Type B pancreatic cell (in vitro differentiated cells): ENCODE measurements at regions not wholly inside any gene's neighbourhood (a gene's known extent, or its start where the extent isn't known, plus 50 kb on each side); places are given as distances from the start of the nearest gene placed in this dataset.

Experiments
- DNase-seq: peaks from one replicate; pipeline ENCODE4 v3.0.0; 2021; ENCODE audit warnings: mixed read lengths; ENCODE audit not compliant: unreplicated experiment; ENCODE audit errors: extremely low spot score
- H3K27ac Mint-ChIP-seq: 2 replicates; pipeline ENCODE4 v1.8.0; 2021; ENCODE audit warnings: mild to moderate bottlenecking, mixed read lengths
- H3K27me3 Mint-ChIP-seq: 2 replicates; pipeline ENCODE4 v1.8.0; 2021; ENCODE audit warnings: mixed read lengths
- H3K36me3 Mint-ChIP-seq: 2 replicates; pipeline ENCODE4 v1.8.0; 2021; ENCODE audit warnings: mixed read lengths
- H3K4me1 Mint-ChIP-seq: one replicate; pipeline ENCODE4 v1.8.0; 2021; ENCODE audit warnings: mixed read lengths; ENCODE audit not compliant: unreplicated experiment
- H3K4me3 Mint-ChIP-seq: 2 replicates; pipeline ENCODE4 v1.8.0; 2021; ENCODE audit warnings: mild to moderate bottlenecking, mixed read lengths
- H3K9me3 Mint-ChIP-seq: 2 replicates; pipeline ENCODE4 v1.8.0; 2021; ENCODE audit warnings: mixed read lengths
- TF ChIP-seq, protein P1 (sequence below): fragments of 200-600 bp; sonication (generic); conservative IDR thresholded peaks from 2 replicates; pipeline ENCODE4 v1.5.0; 2021; ENCODE audit warnings: antibody characterized with exemption, mild to moderate bottlenecking

DNA sequence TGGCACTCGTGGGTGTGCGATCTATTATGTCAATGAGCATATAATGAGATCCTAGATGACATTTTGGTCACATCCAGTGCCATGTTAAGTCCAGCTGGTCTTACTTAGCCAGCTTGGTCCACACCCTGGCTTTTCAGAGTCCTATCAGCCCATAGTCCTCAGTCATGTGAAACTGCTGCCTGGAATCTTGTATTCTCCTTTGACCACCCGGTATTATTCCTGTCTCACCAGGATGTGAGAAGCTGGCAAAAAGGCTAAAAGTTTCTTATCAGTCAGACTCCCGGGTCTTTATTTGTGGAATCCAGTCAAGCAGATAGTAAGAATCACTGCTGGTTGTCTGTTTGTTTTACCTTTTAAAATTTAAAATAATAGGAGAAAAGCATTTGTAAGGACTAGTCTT, 705.6 kb upstream of the GHITM start:
- Mint-ChIP-seq H3K4me3 (no peak overlapping the region), H3K4me1 (no peaks in the 10 kb centered on the region), H3K36me3 (peaks cover 1% of the 10 kb centered on the region), H3K27ac (no peak overlapping the region), H3K9me3 (peaks cover 7% of the 10 kb centered on the region), H3K27me3 (peaks cover 2% of the 10 kb centered on the region)
- TF ChIP-seq, protein P1, sequence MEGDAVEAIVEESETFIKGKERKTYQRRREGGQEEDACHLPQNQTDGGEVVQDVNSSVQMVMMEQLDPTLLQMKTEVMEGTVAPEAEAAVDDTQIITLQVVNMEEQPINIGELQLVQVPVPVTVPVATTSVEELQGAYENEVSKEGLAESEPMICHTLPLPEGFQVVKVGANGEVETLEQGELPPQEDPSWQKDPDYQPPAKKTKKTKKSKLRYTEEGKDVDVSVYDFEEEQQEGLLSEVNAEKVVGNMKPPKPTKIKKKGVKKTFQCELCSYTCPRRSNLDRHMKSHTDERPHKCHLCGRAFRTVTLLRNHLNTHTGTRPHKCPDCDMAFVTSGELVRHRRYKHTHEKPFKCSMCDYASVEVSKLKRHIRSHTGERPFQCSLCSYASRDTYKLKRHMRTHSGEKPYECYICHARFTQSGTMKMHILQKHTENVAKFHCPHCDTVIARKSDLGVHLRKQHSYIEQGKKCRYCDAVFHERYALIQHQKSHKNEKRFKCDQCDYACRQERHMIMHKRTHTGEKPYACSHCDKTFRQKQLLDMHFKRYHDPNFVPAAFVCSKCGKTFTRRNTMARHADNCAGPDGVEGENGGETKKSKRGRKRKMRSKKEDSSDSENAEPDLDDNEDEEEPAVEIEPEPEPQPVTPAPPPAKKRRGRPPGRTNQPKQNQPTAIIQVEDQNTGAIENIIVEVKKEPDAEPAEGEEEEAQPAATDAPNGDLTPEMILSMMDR: no peak
- DNase-seq: no peak

DNA sequence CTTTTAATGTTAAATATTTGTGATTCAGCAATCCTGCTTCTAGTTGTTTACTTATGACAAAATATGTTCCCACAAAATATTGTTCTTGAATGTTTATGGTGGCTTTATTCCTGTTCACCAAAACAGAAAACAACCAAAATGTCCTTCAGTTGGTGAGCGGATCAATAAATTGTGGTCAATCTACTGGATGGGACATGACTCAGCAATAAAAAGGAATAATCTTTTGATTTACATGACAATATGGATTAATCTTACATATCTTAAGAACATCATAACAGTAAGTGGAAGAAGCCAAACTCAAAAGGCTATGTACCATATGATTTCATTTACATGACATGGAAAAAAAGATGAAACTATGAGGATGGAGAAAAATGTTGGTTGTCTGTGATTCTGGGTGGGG, 691.3 kb upstream of the GHITM start:
- no peak overlapping the region for H3K27ac Mint-ChIP-seq
- H3K9me3 Mint-ChIP-seq: no peaks in the 10 kb centered on the region
- TF ChIP-seq, protein P1: no peak
- H3K4me1 Mint-ChIP-seq: no peaks in the 10 kb centered on the region
- DNase-seq: no peak
- no peak overlapping the region for H3K4me3 Mint-ChIP-seq
- no peaks in the 10 kb centered on the region for H3K27me3 Mint-ChIP-seq
- no peaks in the 10 kb centered on the region for H3K36me3 Mint-ChIP-seq

DNA sequence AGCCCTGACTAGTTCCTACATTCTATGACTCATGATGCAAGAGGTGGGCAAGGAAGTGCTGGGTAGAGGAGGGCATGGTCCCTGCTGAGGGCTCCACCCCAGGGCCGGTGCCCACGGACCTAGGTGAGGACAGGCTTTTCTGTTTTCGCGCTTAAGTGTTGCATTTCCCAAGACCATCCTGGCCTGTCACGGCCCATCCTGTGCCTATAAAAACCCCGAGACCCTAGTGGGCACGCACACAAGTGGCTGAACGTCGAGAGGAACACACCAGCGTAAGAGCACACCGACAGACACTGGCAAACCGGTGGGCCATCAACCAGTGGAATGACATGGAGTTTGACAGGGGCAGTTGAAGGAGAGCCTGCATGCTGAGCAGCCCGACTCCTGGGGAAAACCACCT, 680.7 kb upstream of the GHITM start:
- TF ChIP-seq, protein P1: no peak
- DNase-seq: no peak
- Mint-ChIP-seq H3K9me3 (peaks cover 2% of the 10 kb centered on the region), H3K4me3 (no peak overlapping the region), H3K4me1 (no peaks in the 10 kb centered on the region), H3K27ac (no peak overlapping the region), H3K36me3 (peaks cover under 1% of the 10 kb centered on the region), H3K27me3 (no peaks in the 10 kb centered on the region)

DNA sequence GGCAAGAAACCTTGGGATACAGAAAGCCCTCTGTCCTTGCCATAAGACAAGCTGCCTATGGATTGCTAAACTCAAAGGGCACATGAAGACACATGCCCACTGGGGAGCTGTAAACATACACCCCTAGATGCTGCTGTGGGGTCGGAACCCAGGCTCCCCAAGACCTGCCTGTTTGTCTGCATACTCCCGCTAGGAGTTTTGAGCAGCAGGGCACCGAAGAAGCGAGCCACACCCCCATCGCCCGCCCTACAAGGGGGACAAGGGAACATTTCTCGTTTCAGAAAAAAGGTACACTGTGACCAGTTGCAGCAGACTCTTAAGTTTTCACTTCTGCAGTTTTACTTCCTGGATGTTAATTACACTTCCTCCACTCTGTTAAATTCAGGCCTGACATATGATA, 680.2 kb upstream of the GHITM start:
- TF ChIP-seq, protein P1: no peak
- Mint-ChIP-seq H3K27ac (no peak overlapping the region), H3K4me1 (no peaks in the 10 kb centered on the region), H3K9me3 (peaks cover 4% of the 10 kb centered on the region), H3K36me3 (peaks cover 3% of the 10 kb centered on the region), H3K4me3 (no peak overlapping the region), H3K27me3 (no peaks in the 10 kb centered on the region)
- no peak for DNase-seq

DNA sequence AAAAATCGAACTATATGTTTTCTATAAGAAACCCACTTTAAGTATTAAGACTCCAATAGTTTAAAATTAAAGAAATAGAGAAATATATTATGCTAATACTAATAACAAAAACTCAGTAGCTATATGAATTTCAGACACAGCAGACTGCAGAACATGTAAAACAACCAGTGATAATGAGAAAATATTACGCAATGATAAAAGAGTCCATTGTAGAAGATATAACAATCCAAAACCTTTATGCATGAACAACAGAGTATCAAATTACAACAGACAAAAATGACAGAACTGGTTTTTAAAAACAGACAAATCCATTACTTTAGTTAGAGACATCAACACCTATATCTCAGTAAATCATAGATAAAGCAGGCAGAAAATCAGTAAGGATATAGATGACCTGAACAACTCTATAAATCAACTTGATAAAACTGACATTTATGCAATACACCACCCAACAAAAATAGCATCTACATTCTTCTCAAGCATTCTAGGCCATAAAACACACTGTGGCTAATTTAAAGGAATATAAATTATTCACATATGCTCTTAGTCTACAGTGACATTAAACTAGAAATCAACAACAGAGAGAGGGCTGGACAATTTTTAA, 669.5 kb upstream of the GHITM start:
- H3K27ac Mint-ChIP-seq: no peak overlapping the region

More for the DNA sequence above, 669.5 kb upstream of the GHITM start:
- H3K36me3 Mint-ChIP-seq: no peaks in the 10 kb centered on the region
- H3K27me3 Mint-ChIP-seq: no peaks in the 10 kb centered on the region
- TF ChIP-seq, protein P1: no peak
- no peak for DNase-seq
- peaks cover 4% of the 10 kb centered on the region for H3K4me1 Mint-ChIP-seq
- H3K4me3 Mint-ChIP-seq: no peak overlapping the region
- H3K9me3 Mint-ChIP-seq: no peaks in the 10 kb centered on the region
